OCI-LY1 (cell line): ENCODE measurements at regions not wholly inside any gene's neighbourhood (a gene's known extent, or its start where the extent isn't known, plus 50 kb on each side); places are given as distances from the start of the nearest gene placed in this dataset.

Source experiments
- CTCF ChIP-seq: fragments of 200-600 bp; sonication (generic), shearing (Covaris generic); IDR thresholded peaks from 2 replicates; pipeline ENCODE4 v1.5.1; 2017; ENCODE audit warnings: mild to moderate bottlenecking, antibody characterized with exemption, low read length, moderate library complexity, mixed read lengths
- EZH2 ChIP-seq: fragments of 200-600 bp; sonication (generic), shearing (Covaris generic); IDR thresholded peaks from 2 replicates; pipeline ENCODE4 v1.8.0; 2017; ENCODE audit warnings: borderline replicate concordance, mixed run types, mild to moderate bottlenecking, antibody characterized with exemption, low read length, moderate library complexity, mixed read lengths

DNA sequence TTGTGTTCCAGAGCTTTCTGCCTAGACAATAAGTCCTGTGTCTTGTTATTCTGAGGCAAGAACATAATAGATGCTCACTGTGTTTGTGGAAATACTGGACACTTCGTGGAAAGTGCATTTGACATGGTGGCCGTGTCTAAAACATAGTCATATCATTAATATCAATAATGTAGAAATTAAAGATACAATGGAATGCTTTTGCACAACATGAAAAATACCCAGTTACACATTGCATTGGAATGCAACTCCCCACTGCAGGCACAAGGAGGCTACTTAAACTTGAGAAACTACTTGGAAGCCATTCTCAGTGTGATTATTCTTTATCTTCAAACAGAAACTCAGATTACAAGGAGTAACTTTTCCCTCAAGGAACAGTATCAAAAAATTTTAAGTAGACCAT lies 145.3 kb upstream of the ZNF462 start:
- TF ChIP-seq CTCF: no peak
- TF ChIP-seq EZH2: no peak
